Hepatocyte (in vitro differentiated cells): ENCODE measurements at regions not wholly inside any gene's neighbourhood (a gene's known extent, or its start where the extent isn't known, plus 50 kb on each side); places are given as distances from the start of the nearest gene placed in this dataset.

ENCODE experiments used
- DNase-seq: peaks from one replicate; pipeline ENCODE4 v3.0.0-alpha.2; 2016; ENCODE audit warnings: low spot score
- H2AFZ ChIP-seq: fragments of 200-600 bp; sonication (generic); 2 replicates; pipeline ENCODE4 v1.6.0; 2016; ENCODE audit warnings: antibody characterized with exemption, mild to moderate bottlenecking
- H3K27ac ChIP-seq: fragments of 200-600 bp; sonication (generic); 2 replicates; pipeline ENCODE4 v1.5.1; 2016; ENCODE audit warnings: mild to moderate bottlenecking
- H3K27me3 ChIP-seq: fragments of 200-600 bp; sonication (generic); 2 replicates; pipeline ENCODE4 v1.6.1; 2016
- H3K36me3 ChIP-seq: fragments of 200-600 bp; sonication (generic); replicated peaks from 2 replicates; pipeline ENCODE4 v1.5.1; 2016; ENCODE audit warnings: low read depth; ENCODE audit not compliant: insufficient read depth
- H3K4me1 ChIP-seq: fragments of 200-600 bp; sonication (generic); 2 replicates; pipeline ENCODE4 v1.5.1; 2016; ENCODE audit warnings: mild to moderate bottlenecking, moderate library complexity; ENCODE audit not compliant: insufficient read depth
- H3K4me2 ChIP-seq: fragments of 200-600 bp; sonication (generic); 2 replicates; pipeline ENCODE4 v1.6.0; 2016
- H3K4me3 ChIP-seq: fragments of 200-600 bp; sonication (generic); 2 replicates; pipeline ENCODE4 v1.5.1; 2016; ENCODE audit warnings: mild to moderate bottlenecking
- H3K79me2 ChIP-seq: fragments of 200-600 bp; sonication (generic); 2 replicates; pipeline ENCODE4 v1.6.0; 2017; ENCODE audit warnings: mild to moderate bottlenecking
- H3K9me2 ChIP-seq: fragments of 200-600 bp; sonication (generic); replicated peaks from 2 replicates; pipeline ENCODE4 v1.6.0; 2017; ENCODE audit warnings: mild to moderate bottlenecking; ENCODE audit not compliant: insufficient read depth
- H3K9me3 ChIP-seq: fragments of 200-600 bp; sonication (generic); 2 replicates; pipeline ENCODE4 v1.5.1; 2016; ENCODE audit warnings: low read depth, mild to moderate bottlenecking
- H4K20me1 ChIP-seq: fragments of 200-600 bp; sonication (generic); 2 replicates; pipeline ENCODE4 v1.6.0; 2016; ENCODE audit warnings: mild to moderate bottlenecking; ENCODE audit not compliant: insufficient read depth, poor library complexity, severe bottlenecking
- EZH2 ChIP-seq: fragments of 200-600 bp; sonication (generic); IDR thresholded peaks from 2 replicates; pipeline ENCODE4 v1.6.1; 2016; ENCODE audit warnings: antibody characterized with exemption, mild to moderate bottlenecking, borderline replicate concordance
- EZH2phosphoT487 ChIP-seq: fragments of 200-600 bp; sonication (generic); IDR thresholded peaks from one replicate; pipeline ENCODE4 v1.6.1; 2018; ENCODE audit warnings: antibody characterized with exemption, mild to moderate bottlenecking, low read depth, moderate library complexity; ENCODE audit not compliant: unreplicated experiment, severe bottlenecking
- WGBS: methylation state at CpG from one replicate; pipeline ENCODE4 v1.1.6; 2016; ENCODE audit warnings: low lambda C conversion rate; ENCODE audit errors: missing lambda C conversion rate; 5-methylcytosine and 5-hydroxymethylcytosine counted together
- TF ChIP-seq, protein P1 (sequence below): fragments of 200-600 bp; sonication (generic); IDR thresholded peaks from 2 replicates; pipeline ENCODE4 v1.5.1; 2016; ENCODE audit warnings: antibody characterized with exemption, mild to moderate bottlenecking; ENCODE audit not compliant: poor library complexity

DNA sequence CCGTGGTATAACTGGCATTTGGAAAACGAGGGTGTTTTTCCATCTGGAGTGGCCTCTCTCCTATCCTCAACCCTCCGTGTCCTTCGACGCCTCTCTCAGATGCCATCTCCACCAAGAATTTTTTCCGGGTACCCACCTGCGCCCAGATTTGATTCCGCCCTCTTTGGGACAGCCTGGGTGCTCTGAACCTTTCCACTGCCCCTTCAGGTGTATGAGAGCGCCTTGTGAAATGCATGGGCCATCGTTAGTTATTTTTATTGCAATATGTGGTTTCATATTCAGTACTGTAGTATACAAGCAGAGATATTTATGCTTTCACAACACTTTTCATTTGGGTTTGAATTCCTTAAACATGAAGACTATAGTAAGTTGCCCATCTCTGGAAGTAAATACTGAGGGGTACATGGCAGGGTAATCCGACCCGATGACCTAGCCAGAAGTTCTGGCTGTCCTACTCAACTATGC lies 78.2 kb upstream of the IFNE start:
- Histone ChIP-seq H3K4me1 (no peaks in the 10 kb centered on the region), H3K79me2 (peaks cover 25% of the 10 kb centered on the region), H3K9me2 (no peaks in the 10 kb centered on the region), H3K4me3 (peak overlapping the region; percentile 83), H3K27me3 (peaks cover 13% of the 10 kb centered on the region), H3K36me3 (no peaks in the 10 kb centered on the region), H3K9me3 (no peaks in the 10 kb centered on the region), H4K20me1 (no peaks in the 10 kb centered on the region), H2AFZ (peak overlapping the region; percentile 95), H3K4me2 (peak overlapping the region; percentile 89), H3K27ac (peak overlapping the region; percentile 81)
- TF ChIP-seq EZH2phosphoT487, result no peak
- TF ChIP-seq, protein P1, sequence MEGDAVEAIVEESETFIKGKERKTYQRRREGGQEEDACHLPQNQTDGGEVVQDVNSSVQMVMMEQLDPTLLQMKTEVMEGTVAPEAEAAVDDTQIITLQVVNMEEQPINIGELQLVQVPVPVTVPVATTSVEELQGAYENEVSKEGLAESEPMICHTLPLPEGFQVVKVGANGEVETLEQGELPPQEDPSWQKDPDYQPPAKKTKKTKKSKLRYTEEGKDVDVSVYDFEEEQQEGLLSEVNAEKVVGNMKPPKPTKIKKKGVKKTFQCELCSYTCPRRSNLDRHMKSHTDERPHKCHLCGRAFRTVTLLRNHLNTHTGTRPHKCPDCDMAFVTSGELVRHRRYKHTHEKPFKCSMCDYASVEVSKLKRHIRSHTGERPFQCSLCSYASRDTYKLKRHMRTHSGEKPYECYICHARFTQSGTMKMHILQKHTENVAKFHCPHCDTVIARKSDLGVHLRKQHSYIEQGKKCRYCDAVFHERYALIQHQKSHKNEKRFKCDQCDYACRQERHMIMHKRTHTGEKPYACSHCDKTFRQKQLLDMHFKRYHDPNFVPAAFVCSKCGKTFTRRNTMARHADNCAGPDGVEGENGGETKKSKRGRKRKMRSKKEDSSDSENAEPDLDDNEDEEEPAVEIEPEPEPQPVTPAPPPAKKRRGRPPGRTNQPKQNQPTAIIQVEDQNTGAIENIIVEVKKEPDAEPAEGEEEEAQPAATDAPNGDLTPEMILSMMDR, result no peak
- TF ChIP-seq EZH2, result no peak
- no peak for DNase-seq
- 50% methylated on average over 12 of the region's 12 CpGs for WGBS

DNA sequence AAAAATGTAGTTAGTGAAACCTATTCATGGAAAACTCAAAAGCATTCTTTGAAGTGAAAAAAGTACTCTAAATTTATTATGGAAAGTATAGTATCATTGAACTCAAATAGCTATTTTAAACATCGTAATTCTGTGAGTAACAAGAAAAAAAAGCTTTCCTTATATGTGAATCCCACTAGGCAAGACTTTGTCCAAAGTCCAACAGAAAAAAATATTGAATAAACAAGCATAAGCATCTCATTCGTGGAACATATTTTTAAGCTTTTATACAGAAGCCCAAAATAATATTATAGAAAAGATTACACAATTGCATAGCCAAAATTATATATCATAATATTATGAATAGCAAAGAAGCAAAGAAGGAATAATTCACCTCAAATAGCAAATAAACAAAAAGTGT lies 79.4 kb upstream of the IFNE start:
- H3K4me3 ChIP-seq, result no peak overlapping the region
- 69% methylated on average over 2 of the region's 2 CpGs for WGBS
- H3K27ac ChIP-seq, result no peak overlapping the region
- no peaks in the 10 kb centered on the region for H3K36me3 ChIP-seq
- H3K27me3 ChIP-seq, result peaks cover 13% of the 10 kb centered on the region
- no peak overlapping the region for H2AFZ ChIP-seq
- H4K20me1 ChIP-seq, result no peaks in the 10 kb centered on the region
- TF ChIP-seq EZH2, result no peak
- no peak for TF ChIP-seq EZH2phosphoT487
- TF ChIP-seq, protein P1, result no peak
- H3K4me2 ChIP-seq, result no peak overlapping the region
- H3K4me1 ChIP-seq, result no peaks in the 10 kb centered on the region
- DNase-seq, result no peak
- peaks cover 13% of the 10 kb centered on the region for H3K79me2 ChIP-seq
- H3K9me3 ChIP-seq, result no peaks in the 10 kb centered on the region
- H3K9me2 ChIP-seq, result no peaks in the 10 kb centered on the region

DNA sequence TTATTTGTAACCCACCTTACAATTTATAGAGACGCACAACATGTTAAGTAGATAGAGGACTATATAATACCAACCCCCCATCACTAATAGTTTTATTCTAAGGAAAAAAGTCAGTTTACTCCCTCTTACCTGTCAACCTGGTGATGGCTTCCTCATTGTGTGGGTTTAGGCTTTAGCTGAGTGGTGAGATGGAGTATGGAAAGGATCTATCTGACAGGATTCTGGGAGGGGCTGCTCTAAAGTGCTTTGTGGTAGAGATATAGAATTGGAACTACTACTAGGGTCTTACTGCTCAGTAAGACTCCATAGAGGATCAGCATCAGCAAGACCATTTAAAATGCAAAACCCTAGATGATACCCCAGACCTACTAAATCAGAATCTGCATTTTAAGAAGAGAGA lies 82.1 kb upstream of the IFNE start:
- no peaks in the 10 kb centered on the region for H3K9me2 ChIP-seq
- 97% methylated on average over 1 of the region's 1 CpG for WGBS
- H3K4me1 ChIP-seq, result no peaks in the 10 kb centered on the region
- no peaks in the 10 kb centered on the region for H4K20me1 ChIP-seq
- no peaks in the 10 kb centered on the region for H3K27me3 ChIP-seq
- no peak for DNase-seq
- no peak overlapping the region for H3K4me3 ChIP-seq
- H3K4me2 ChIP-seq, result no peak overlapping the region
- H3K79me2 ChIP-seq, result no peaks in the 10 kb centered on the region
- no peaks in the 10 kb centered on the region for H3K9me3 ChIP-seq
- TF ChIP-seq EZH2 (no peak), EZH2phosphoT487 (no peak)
- TF ChIP-seq, protein P1, result no peak
- H2AFZ ChIP-seq, result no peak overlapping the region
- H3K36me3 ChIP-seq, result no peaks in the 10 kb centered on the region
- no peak overlapping the region for H3K27ac ChIP-seq

DNA sequence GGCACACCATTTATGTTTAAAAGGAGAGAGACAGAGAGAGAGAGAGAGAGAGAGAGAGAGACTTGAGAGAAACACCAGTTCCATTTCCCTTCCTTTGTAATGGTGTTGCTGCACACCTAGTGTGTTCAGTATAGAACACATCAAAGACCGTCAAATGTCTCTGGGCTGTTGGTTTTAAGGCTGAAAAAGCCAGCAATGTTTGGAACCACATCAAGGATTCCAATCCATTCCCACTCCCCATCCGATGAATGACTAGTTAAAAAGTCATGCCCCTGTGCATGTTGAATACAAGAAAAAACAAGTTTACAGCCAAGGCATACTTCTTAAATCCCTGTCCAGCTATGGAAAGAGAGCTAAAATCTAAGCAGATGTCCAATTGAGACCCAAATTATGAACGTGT lies 83.0 kb upstream of the IFNE start:
- H3K27ac ChIP-seq, result no peak overlapping the region
- no peaks in the 10 kb centered on the region for H3K27me3 ChIP-seq
- H3K4me1 ChIP-seq, result no peaks in the 10 kb centered on the region
- H3K79me2 ChIP-seq, result no peaks in the 10 kb centered on the region
- no peak for TF ChIP-seq EZH2
- TF ChIP-seq, protein P1, result no peak
- TF ChIP-seq EZH2phosphoT487, result no peak
- no peaks in the 10 kb centered on the region for H3K36me3 ChIP-seq
- H3K4me3 ChIP-seq, result no peak overlapping the region
- H4K20me1 ChIP-seq, result no peaks in the 10 kb centered on the region
- WGBS, result 69% methylated on average over 3 of the region's 3 CpGs
- H3K9me3 ChIP-seq, result no peaks in the 10 kb centered on the region
- no peak overlapping the region for H2AFZ ChIP-seq
- H3K4me2 ChIP-seq, result no peak overlapping the region
- DNase-seq, result no peak
- H3K9me2 ChIP-seq, result no peaks in the 10 kb centered on the region
